CD14-positive monocyte (primary cell): ENCODE measurements at regions not wholly inside any gene's neighbourhood (a gene's known extent, or its start where the extent isn't known, plus 50 kb on each side); places are given as distances from the start of the nearest gene placed in this dataset.

Source experiments
- DNase-seq, 3 donors: peaks; one replicate each; pipeline ENCODE4 v3.0.0-alpha.2; 2011 to 2022
- H2AFZ ChIP-seq: 2 replicates; pipeline ENCODE4 v1.6.0; 2012; ENCODE audit warnings: mild to moderate bottlenecking, low read depth, low read length, inconsistent platforms; ENCODE audit not compliant: insufficient read depth, poor library complexity, severe bottlenecking
- H3K27ac ChIP-seq, 2 donors: 1 replicate in 1 of 2; 2 replicates in 1 of 2; pipeline ENCODE4 v1.5.1; 2012 to 2013; ENCODE audit warnings: low read length in 2 of 2, control low read depth in 1 of 2, inconsistent platforms in 1 of 2, low read depth in 1 of 2, mild to moderate bottlenecking in 1 of 2
- H3K27me3 ChIP-seq, 2 donors: one replicate each; pipeline versions ENCODE4 v1.6.0 to v1.6.1; 2011 to 2013; ENCODE audit warnings: low read length in 2 of 2; ENCODE audit not compliant: control insufficient read depth in 2 of 2, insufficient read depth in 2 of 2
- H3K36me3 ChIP-seq, 2 donors: replicated peaks in 1 of 2; 1 replicate in 1 of 2; 2 replicates in 1 of 2; pipeline versions ENCODE4 v1.5.1 to v1.6.1; 2012 to 2013; ENCODE audit warnings: low read length in 2 of 2, control low read depth in 1 of 2, inconsistent platforms in 1 of 2, mild to moderate bottlenecking in 1 of 2; ENCODE audit not compliant: insufficient read depth in 2 of 2, control insufficient read depth in 1 of 2
- H3K4me1 ChIP-seq, 2 donors: 1 replicate in 1 of 2; 2 replicates in 1 of 2; pipeline versions ENCODE4 v1.5.1 to v1.6.1; 2012 to 2013; ENCODE audit warnings: low read length in 2 of 2, control low read depth in 1 of 2, inconsistent platforms in 1 of 2, mild to moderate bottlenecking in 1 of 2, moderate library complexity in 1 of 2; ENCODE audit not compliant: insufficient read depth in 2 of 2, control insufficient read depth in 1 of 2
- H3K4me2 ChIP-seq: replicated peaks from 2 replicates; pipeline ENCODE3; 2012; ENCODE audit warnings: low read length, moderate library complexity, mild to moderate bottlenecking; ENCODE audit not compliant: poor library complexity, severe bottlenecking; ENCODE audit errors: extremely low read depth
- H3K4me3 ChIP-seq, 3 experiments: fragments of 200-600 bp in 1 of 3; sonication (generic) in 1 of 3; replicated peaks in 1 of 3; 1 replicate in 2 of 3; 2 replicates in 1 of 3; pipeline ENCODE4 v1.5.1; 2011 to 2013; ENCODE audit warnings: low read length in 3 of 3, mild to moderate bottlenecking in 3 of 3, control low read depth in 2 of 3, low read depth in 2 of 3, inconsistent platforms in 1 of 3, moderate library complexity in 1 of 3
- H3K79me2 ChIP-seq: 2 replicates; pipeline ENCODE4 v1.6.0; 2012; ENCODE audit warnings: mild to moderate bottlenecking, control low read depth, inconsistent platforms, low read length, moderate library complexity; ENCODE audit not compliant: insufficient read depth
- H3K9ac ChIP-seq: 2 replicates; pipeline ENCODE4 v1.6.0; 2017; ENCODE audit warnings: low read length, mild to moderate bottlenecking; ENCODE audit not compliant: insufficient read depth, poor library complexity, severe bottlenecking
- H3K9me3 ChIP-seq, 2 donors: replicated peaks in 1 of 2; 1 replicate in 1 of 2; 2 replicates in 1 of 2; pipeline versions ENCODE4 v1.5.1 to v1.6.1; 2012 to 2013; ENCODE audit warnings: low read length in 2 of 2, control low read depth in 1 of 2; ENCODE audit not compliant: control insufficient read depth in 1 of 2, insufficient read depth in 1 of 2
- H4K20me1 ChIP-seq: 2 replicates; pipeline ENCODE4 v1.6.0; 2012; ENCODE audit warnings: mild to moderate bottlenecking, low read length, control low read depth, moderate library complexity; ENCODE audit not compliant: insufficient read depth
- H3K27ac Mint-ChIP-seq, 7 donors: one replicate each; pipeline ENCODE4 v1.8.0; 2020; ENCODE audit warnings: mild to moderate bottlenecking in 7 of 7, mixed read lengths in 7 of 7, moderate library complexity in 6 of 7, inconsistent platforms in 2 of 7
- H3K27me3 Mint-ChIP-seq, 3 donors: one replicate each; pipeline ENCODE4 v1.8.0; 2021 to 2022; ENCODE audit warnings: low read depth in 3 of 3, mild to moderate bottlenecking in 3 of 3, mixed read lengths in 3 of 3, moderate library complexity in 3 of 3, inconsistent platforms in 1 of 3
- H3K36me3 Mint-ChIP-seq, 2 donors: one replicate each; pipeline ENCODE4 v1.8.0; 2020; ENCODE audit warnings: mixed read lengths in 2 of 2, inconsistent platforms in 1 of 2, mild to moderate bottlenecking in 1 of 2
- H3K4me1 Mint-ChIP-seq: one replicate; pipeline ENCODE4 v1.8.0; 2020; ENCODE audit warnings: mild to moderate bottlenecking, mixed read lengths
- H3K4me3 Mint-ChIP-seq, 2 donors: one replicate each; pipeline ENCODE4 v1.8.0; 2020; ENCODE audit warnings: mild to moderate bottlenecking in 2 of 2, mixed read lengths in 2 of 2, moderate library complexity in 1 of 2
- H3K9me3 Mint-ChIP-seq, 7 donors: one replicate each; pipeline ENCODE4 v1.8.0; 2020 to 2022; ENCODE audit warnings: mixed read lengths in 7 of 7, mild to moderate bottlenecking in 6 of 7, moderate library complexity in 6 of 7, inconsistent platforms in 2 of 7
- CTCF ChIP-seq: fragments of 200-600 bp; IDR thresholded peaks from one replicate; pipeline ENCODE4 v1.8.0; 2022; ENCODE audit warnings: antibody characterized with exemption, mild to moderate bottlenecking
- WGBS: methylation state at CpG from one replicate; pipeline ENCODE4 v1.1.5; 2013; ENCODE audit warnings: missing lambda C conversion rate; ENCODE audit not compliant: insufficient coverage; 5-methylcytosine and 5-hydroxymethylcytosine counted together
- intact Hi-C, 2 donors: fragments of 100-400 bp; cut with micrococcal nuclease; formaldehyde crosslinking; loops; one replicate each; pipeline versions ENCODE4 v1.15.0 to v1.15.1; 2023

GRCh38 chr4:135274416-135274815 is 1072.8 kb upstream of the PABPC4L start:
- H4K20me1 ChIP-seq = no peaks in the 10 kb centered on the region
- DNase-seq = no peak
- no peak overlapping the region for H3K4me2 ChIP-seq
- H3K4me3 Mint-ChIP-seq = no peak overlapping the region
- no peaks in the 10 kb centered on the region for H3K27me3 ChIP-seq
- H2AFZ ChIP-seq = no peak overlapping the region
- no peak overlapping the region for H3K4me3 ChIP-seq
- H3K9me3 Mint-ChIP-seq = no peaks in the 10 kb centered on the region
- no peaks in the 10 kb centered on the region for H3K9me3 ChIP-seq
- no CpG with 5 or more reads among the region's 1 CpG for WGBS
- TF ChIP-seq CTCF = no peak
- no peaks in the 10 kb centered on the region for H3K4me1 Mint-ChIP-seq
- no peak overlapping the region for H3K27ac Mint-ChIP-seq
- H3K36me3 ChIP-seq = no peaks in the 10 kb centered on the region
- intact Hi-C loops = no loop called here
- no peak overlapping the region for H3K27ac ChIP-seq
- H3K79me2 ChIP-seq = no peaks in the 10 kb centered on the region
- no peaks in the 10 kb centered on the region for H3K27me3 Mint-ChIP-seq
- no peaks in the 10 kb centered on the region for H3K36me3 Mint-ChIP-seq
- no peaks in the 10 kb centered on the region for H3K4me1 ChIP-seq
- no peak overlapping the region for H3K9ac ChIP-seq

GRCh38 chr4:135269125-135269890 is 1067.7 kb upstream of the PABPC4L start:
- no peaks in the 10 kb centered on the region for H3K36me3 Mint-ChIP-seq
- H3K4me3 ChIP-seq = no peak overlapping the region
- no peak for TF ChIP-seq CTCF
- no peak overlapping the region for H3K9ac ChIP-seq
- H3K79me2 ChIP-seq = no peaks in the 10 kb centered on the region
- no peak overlapping the region for H3K4me3 Mint-ChIP-seq
- no CpG with 5 or more reads among the region's 7 CpGs for WGBS
- no peak overlapping the region for H3K27ac ChIP-seq
- intact Hi-C loops = no loop called here
- H3K4me1 Mint-ChIP-seq = no peaks in the 10 kb centered on the region
- peaks cover 0 to 2% (median 0%) of the 10 kb centered on the region in 7 donors for H3K9me3 Mint-ChIP-seq
- DNase-seq = no peak
- no peaks in the 10 kb centered on the region for H3K27me3 Mint-ChIP-seq
- H3K27me3 ChIP-seq = no peaks in the 10 kb centered on the region
- H4K20me1 ChIP-seq = no peaks in the 10 kb centered on the region
- no peaks in the 10 kb centered on the region for H3K9me3 ChIP-seq
- no peak overlapping the region for H3K27ac Mint-ChIP-seq
- no peak overlapping the region for H3K4me2 ChIP-seq
- H3K4me1 ChIP-seq = no peaks in the 10 kb centered on the region
- H2AFZ ChIP-seq = no peak overlapping the region
- H3K36me3 ChIP-seq = no peaks in the 10 kb centered on the region
